K562 (cell line): ENCODE measurements at regions not wholly inside any gene's neighbourhood (a gene's known extent, or its start where the extent isn't known, plus 50 kb on each side); places are given as distances from the start of the nearest gene placed in this dataset.

Source experiments
- CBX5 ChIP-seq: IDR thresholded peaks from 2 replicates; pipeline ENCODE4 v1.6.1; 2014; ENCODE audit warnings: low read depth, borderline replicate concordance
- ETS1 ChIP-seq: conservative IDR thresholded peaks from 2 replicates; pipeline ENCODE4 v1.6.1; 2011; ENCODE audit warnings: low read depth, mild to moderate bottlenecking, low read length; ENCODE audit not compliant: control insufficient read depth
- FOSL1 ChIP-seq: fragments of 200-800 bp; sonication (Bioruptor generic); conservative IDR thresholded peaks from 2 replicates; pipeline ENCODE4 v1.6.1; 2016; ENCODE audit warnings: missing genetic modification characterization, missing compliant biosample characterization
- MGA ChIP-seq: fragments of 450-650 bp; IDR thresholded peaks from 2 replicates; pipeline ENCODE4 v1.6.1; 2016; ENCODE audit warnings: mild to moderate bottlenecking, moderate library complexity
- MYC ChIP-seq, 2 experiments: fragments of 250-450 bp in 1 of 2; sonication (Bioruptor Pico) in 1 of 2; IDR thresholded peaks; 2 replicates each; pipeline versions ENCODE4 v1.5.1 to v1.6.1; 2012 to 2021; ENCODE audit warnings: low read depth in 2 of 2, borderline replicate concordance in 1 of 2, improper control_type of control experiment in 1 of 2, low read length in 1 of 2, mild to moderate bottlenecking in 1 of 2, moderate library complexity in 1 of 2
- PHTF2 ChIP-seq: fragments of 250-450 bp; sonication (Bioruptor Pico); IDR thresholded peaks from 2 replicates; pipeline ENCODE4 v1.5.0; 2021; ENCODE audit warnings: mild to moderate bottlenecking
- SP2 ChIP-seq: IDR thresholded peaks from 2 replicates; pipeline ENCODE4 v1.6.1; 2011; ENCODE audit warnings: mild to moderate bottlenecking, low read depth, low read length, moderate library complexity; ENCODE audit not compliant: poor library complexity, severe bottlenecking; ENCODE audit errors: extremely low read depth
- TCF15 ChIP-seq: fragments of 250-450 bp; sonication (Bioruptor Pico); IDR thresholded peaks from 2 replicates; pipeline ENCODE4 v1.8.0; 2022; ENCODE audit warnings: moderate library complexity, mild to moderate bottlenecking, inconsistent platforms
- TRIM24 ChIP-seq, 2 experiments: fragments of 450-650 bp; IDR thresholded peaks; 2 replicates each; pipeline ENCODE4 v1.6.1; 2016
- ZBTB2 ChIP-seq: fragments of 450-650 bp; IDR thresholded peaks from 2 replicates; pipeline ENCODE4 v1.6.1; 2016; ENCODE audit warnings: antibody characterized with exemption
- ZNF212 ChIP-seq: fragments of 450-650 bp; formaldehyde crosslinking; IDR thresholded peaks from 2 replicates; pipeline ENCODE4 v1.4.0; 2020; ENCODE audit warnings: mild to moderate bottlenecking

- TF ChIP-seq TCF15 (CRISPR knock-in tag) (no peak), TRIM24 (IDR thresholded peaks at IDR 0.05) (no peak), MGA (no peak), SP2 (no peak), FOSL1 (no peak), PHTF2 (CRISPR knock-in tag) (no peak), ZBTB2 (no peak), MYC (IDR thresholded peaks at IDR 0.05; ENCODE audit: low read depth, low read length) (no peak), MYC (CRISPR knock-in tag; IDR thresholded peaks at IDR 0.05; ENCODE audit: borderline replicate concordance, low read depth) (no peak), ZNF212 (CRISPR knock-in tag) (no peak), CBX5 (no peak), ETS1 (no peak)
Measured at GRCh38 chr14:44369401-44370123, 137.5 kb downstream of the FSCB start (continued).
